ENCODE measurements at regions not wholly inside any gene's neighbourhood (a gene's known extent, or its start where the extent isn't known, plus 50 kb on each side); places are given as distances from the start of the nearest gene placed in this dataset.
"Not testable (repeated sequence)": the region's sequence is repeated elsewhere in the genome, so short reads cannot be mapped to it uniquely, and the experiment has no call there.

DNA sequence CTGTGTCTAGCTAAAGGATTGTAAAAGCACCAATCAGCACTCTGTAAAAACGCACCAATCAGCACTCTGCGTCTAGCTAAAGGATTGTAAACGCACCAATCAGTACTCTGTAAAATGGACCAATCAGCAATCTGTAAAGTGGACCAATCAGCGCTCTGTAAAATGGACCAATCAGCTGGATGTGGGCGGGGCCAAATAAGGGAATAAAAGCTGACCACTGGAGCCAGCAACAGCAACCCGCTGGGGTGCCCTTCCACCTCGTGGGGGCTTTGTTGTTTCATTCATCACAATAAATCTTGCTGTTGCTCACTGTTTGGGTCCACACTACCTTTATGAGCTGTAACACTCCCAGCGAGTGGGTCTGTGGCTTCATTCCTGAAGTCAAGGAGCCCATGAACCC is 83.9 kb upstream of the AGR3 start:
- TF ChIP-seq, protein P1, sequence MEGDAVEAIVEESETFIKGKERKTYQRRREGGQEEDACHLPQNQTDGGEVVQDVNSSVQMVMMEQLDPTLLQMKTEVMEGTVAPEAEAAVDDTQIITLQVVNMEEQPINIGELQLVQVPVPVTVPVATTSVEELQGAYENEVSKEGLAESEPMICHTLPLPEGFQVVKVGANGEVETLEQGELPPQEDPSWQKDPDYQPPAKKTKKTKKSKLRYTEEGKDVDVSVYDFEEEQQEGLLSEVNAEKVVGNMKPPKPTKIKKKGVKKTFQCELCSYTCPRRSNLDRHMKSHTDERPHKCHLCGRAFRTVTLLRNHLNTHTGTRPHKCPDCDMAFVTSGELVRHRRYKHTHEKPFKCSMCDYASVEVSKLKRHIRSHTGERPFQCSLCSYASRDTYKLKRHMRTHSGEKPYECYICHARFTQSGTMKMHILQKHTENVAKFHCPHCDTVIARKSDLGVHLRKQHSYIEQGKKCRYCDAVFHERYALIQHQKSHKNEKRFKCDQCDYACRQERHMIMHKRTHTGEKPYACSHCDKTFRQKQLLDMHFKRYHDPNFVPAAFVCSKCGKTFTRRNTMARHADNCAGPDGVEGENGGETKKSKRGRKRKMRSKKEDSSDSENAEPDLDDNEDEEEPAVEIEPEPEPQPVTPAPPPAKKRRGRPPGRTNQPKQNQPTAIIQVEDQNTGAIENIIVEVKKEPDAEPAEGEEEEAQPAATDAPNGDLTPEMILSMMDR (IDR thresholded peaks at IDR 0.05), result not testable (repeated sequence)
- not testable (repeated sequence) for TF ChIP-seq POLR2A (IDR thresholded peaks at IDR 0.05)
